ENCODE measurements at regions not wholly inside any gene's neighbourhood (a gene's known extent, or its start where the extent isn't known, plus 50 kb on each side); places are given as distances from the start of the nearest gene placed in this dataset.

DNA sequence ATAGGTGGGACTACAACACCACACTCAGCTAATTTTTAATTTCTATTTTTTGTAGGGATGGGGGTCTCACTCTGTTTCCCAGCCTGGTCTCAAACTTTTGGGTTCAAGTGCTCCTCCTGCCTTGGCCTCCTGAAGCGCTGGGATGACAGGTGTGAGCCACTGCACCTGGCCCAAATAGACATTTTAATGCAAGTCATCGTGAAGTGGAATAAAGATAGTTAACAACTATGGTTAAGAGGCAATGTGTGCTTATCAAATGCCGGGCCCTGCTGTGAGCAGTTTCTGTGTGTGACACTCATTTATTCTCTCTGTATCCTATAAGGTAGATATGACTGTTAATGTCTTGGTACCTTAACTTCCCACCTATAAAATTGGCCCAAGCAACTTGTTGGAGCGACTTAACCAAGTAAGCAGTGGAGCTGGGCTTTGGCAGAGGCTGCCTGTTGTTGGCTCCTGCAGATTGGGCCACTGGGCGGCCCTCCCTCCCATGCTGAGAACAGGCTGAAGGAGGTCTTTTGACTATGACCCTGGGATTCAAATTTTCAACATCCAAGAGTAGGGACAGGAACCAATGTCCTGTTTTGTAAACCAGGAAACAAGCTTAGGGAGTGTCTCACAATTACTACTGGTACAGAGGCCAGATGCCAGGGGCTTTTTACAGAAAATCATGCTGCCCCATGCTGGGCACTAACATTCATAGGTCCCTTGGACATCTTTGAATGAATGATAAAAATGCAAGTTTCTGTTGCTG is 450.7 kb downstream of the TSHZ3 start:
- peak; percentile 37 for DNase-seq (ENCODE audit: low spot score)

DNA sequence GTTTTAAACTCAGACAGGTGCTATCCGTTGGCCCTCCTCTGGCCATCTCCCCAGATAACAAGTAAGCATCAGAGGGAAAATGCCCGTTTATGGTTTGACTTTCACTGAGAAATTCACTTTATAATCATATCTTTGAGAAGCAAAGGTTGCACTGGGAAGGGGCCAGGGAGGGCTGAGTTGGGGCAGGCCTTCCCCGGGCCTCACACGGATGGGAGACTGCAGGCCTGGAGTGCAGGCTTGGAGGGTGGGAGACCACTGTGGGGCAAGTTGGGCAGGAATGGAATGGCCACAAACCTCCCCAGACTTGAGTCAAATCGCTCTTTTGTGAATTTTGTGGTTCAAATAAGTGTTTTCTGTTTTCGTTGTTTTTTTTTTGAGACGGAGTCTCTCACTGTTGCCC is 451.7 kb downstream of the TSHZ3 start:
- DNase-seq (ENCODE audit: low spot score): no peak

DNA sequence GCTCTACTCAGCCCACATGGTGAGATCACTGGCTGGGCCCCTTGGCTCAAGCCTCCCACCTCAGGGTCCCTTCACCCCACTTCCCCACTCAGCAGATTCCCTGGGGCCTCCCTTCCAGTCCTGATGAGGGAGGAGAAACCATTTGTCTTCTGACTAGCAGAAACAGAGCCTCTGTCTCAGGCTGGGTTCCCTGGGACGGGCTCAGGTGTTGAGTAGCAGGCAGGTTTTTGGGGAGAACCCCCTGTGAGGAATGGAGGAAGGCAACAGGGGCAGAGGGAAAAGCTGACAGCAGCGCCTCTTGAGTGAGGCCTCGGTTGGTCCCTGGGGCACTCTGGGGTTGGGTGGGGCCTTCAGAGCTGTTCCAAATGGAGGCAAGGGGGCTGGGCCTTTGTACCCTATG is 452.2 kb downstream of the TSHZ3 start:
- no peak for DNase-seq (ENCODE audit: low spot score)

DNA sequence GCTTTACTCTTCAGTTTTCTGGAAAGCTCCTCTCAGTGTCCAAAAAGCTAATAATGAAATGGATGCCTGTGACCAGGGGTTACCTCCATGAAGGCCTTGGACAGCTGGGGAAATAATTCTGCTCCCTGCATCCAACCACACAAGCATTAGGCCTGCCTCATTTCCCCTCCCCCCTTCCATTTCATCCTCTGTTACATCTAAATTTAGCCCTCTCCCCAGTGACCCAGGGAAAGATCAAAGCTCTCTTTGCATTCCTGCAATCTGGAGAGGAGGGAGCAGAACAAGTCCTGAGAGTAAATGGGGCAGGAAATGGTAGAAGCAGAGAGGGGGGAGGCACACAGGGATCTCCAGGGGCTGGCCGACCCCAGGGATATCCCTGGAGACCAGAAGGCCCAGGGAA is 452.7 kb downstream of the TSHZ3 start:
- DNase-seq (ENCODE audit: low spot score): peak; percentile 45

GRCh38 chr19:30895946-30896345 is 453.3 kb downstream of the TSHZ3 start:
- no peak for DNase-seq (ENCODE audit: low spot score)

GRCh38 chr19:30891051-30891450 is 458.2 kb downstream of the TSHZ3 start:
- DNase-seq (ENCODE audit: low spot score): no peak

- no peak for DNase-seq (ENCODE audit: low spot score)
These were observed 459.2 kb downstream of the TSHZ3 start for GRCh38 chr19:30890033-30890432.

DNA sequence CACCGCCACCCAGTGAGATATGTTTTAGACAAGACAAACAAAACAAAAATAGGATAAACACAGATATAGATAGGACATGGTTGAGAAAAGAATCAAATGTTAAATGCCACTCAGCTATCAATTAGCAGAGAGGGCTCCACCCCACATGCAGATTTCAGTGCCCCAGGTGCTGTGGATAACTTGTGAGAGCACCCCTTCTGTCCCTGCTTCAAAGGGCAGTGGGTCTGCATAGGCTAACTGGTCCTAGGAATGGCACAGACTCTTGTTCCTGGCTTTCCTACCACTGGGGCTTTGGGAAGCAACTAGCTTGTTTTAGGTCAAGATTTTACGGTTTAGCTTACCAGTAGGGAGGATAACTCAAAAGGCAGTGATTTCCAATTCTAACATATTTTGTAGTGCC is 460.3 kb downstream of the TSHZ3 start:
- no peak for DNase-seq (ENCODE audit: low spot score)

DNA sequence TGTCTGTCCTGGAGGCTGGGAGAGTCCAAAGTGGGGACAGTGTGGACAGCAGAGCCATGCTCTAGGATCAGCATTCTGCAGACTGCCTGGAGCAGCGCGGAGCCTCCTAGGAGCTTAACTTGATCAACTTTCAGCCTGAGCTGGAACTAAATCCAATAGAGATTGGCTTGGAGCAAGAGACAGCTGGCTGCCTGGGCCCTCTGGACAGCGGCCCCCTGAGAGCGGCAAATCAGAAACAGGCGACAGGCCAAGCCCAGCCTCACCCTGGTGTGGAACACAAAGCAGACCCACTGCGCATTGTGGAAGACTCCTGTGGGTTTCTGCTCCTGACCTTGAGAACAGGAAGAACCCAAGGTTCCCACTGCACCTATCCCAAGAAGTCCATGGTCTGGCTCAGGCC is 462.2 kb downstream of the TSHZ3 start:
- no peak for DNase-seq (ENCODE audit: low spot score)

DNA sequence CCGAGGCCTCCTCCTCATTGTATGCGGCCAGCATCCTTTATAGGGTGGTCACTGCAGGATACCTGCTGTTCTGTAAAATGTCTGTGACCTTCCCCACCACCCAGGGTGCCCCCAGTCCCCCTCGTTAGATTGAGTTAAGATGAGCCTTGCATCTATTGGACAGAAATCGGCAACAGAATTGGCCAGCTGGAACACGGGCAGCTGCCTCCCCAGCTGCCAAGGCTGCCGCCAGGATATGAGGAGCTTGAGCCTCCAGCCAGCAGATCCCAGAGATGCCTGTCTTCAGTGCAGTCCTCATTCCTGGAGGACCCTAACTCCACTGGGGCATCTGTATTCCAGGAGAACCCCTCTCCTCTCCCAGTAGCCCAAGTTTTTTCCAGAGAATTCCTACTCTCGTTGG is 463.0 kb downstream of the TSHZ3 start:
- no peak for DNase-seq (ENCODE audit: low spot score)

DNA sequence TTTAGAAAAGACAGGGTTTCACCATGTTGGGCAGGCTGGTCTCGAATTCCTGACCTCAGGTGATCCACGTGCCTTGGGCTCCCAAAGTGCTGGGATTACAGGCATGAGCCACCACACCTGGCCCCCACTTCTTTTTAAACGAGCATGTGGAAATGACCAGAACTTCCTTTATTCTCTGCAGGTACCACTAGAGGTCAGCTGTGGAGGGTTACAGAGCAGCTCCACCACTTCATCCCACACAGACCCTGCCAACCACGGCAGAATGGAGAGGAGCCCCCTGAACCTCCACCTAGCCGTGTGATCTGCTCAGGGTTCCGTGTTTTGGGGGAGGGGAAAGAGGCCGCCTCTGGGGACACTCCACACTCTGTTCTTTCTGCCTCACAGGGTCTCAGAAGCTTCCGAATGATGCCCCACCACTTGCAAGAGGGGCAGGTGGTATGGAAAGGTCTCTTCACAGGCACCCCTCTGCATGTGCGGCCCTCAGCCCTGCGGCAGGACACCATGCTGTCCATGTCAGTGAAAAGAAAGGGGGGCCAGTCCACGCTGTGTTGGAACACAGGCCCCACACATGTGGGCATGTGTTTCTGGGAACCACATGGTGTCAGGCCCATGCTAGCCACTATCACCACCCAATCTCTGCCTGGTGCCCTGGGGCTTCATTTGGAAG is 465.0 kb downstream of the TSHZ3 start:
- peak; percentile 24 for DNase-seq (ENCODE audit: low spot score)

- DNase-seq (ENCODE audit: low spot score): no peak
These were observed 466.2 kb downstream of the TSHZ3 start for GRCh38 chr19:30883071-30883470.

DNA sequence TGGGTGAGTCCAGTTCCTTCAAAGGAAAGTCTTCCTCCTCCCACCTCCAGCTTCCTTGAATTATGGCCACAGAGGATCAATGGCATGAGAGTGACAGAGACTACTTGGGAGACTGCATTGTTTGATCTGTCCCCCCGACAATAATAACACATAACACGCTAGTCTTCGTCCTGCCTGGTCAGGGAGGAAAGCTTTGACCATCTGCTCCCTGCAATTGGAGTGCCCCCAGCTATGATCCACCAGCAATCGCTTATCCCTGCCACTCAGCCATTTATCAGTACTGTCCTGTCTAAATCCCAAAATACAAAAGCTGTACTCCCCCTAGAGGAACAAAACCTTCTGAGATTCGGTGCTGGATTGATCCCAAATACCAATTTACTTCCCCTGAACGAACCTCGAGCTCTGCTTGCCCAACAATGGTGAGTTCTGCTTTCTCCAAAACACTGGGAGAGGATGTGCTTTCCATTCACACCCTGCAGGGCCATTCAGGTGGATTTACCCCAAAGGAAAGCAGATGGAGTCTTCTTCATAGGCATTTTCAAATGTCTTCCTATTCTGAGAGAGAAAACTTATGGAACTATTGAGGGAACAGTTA is 466.7 kb downstream of the TSHZ3 start:
- DNase-seq (ENCODE audit: low spot score): no peak

- DNase-seq (ENCODE audit: low spot score): no peak
These were observed 467.3 kb downstream of the TSHZ3 start for GRCh38 chr19:30881930-30882329.

- no peak for DNase-seq (ENCODE audit: low spot score)
These were observed 468.0 kb downstream of the TSHZ3 start for GRCh38 chr19:30881281-30881680.

DNA sequence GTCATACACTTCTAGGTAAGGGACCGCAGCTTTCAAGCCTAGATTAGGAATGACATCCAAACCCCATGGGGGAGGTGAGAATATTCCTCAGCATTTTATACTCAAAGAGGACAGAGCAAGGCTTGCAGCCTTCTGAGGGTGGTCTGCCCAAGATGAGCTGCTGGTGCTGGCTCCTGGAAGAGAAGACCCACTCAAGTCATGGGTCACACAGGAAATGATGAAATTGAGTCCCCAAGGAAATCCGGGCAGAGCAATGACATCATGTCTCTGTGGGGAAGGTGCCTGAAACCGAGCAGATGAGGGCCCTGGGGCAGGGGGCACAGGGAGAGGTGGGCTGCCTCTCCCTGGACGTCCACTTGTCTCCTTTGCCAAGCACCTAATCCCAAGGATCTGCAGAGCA is 468.7 kb downstream of the TSHZ3 start:
- DNase-seq (ENCODE audit: low spot score): no peak

DNA sequence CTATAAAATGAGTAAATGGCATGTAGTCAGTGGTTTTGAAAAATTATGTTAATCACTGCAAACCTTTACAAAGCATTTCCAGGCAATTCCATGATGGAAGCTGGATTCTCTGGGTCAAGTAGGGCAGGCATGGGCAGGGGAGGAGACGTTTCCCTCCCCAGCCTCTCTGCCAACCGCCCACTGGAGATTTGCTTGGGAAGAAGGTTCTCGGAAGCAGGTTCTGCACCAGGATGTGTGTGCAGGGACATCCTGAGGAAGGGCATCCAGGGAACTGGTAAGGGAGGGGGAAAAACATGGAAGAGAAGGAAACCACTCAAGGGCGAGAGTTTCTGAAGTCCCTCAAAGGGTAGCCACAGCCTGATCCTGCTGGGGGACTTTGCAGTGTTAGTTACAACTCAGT is 469.1 kb downstream of the TSHZ3 start:
- DNase-seq (ENCODE audit: low spot score): no peak

GRCh38 chr19:30879736-30880135 is 469.5 kb downstream of the TSHZ3 start:
- DNase-seq (ENCODE audit: low spot score): no peak

GRCh38 chr19:30879225-30879624 is 470.0 kb downstream of the TSHZ3 start:
- no peak for DNase-seq (ENCODE audit: low spot score)

- DNase-seq (ENCODE audit: low spot score): no peak
These were observed 470.7 kb downstream of the TSHZ3 start for GRCh38 chr19:30878495-30878894.

DNA sequence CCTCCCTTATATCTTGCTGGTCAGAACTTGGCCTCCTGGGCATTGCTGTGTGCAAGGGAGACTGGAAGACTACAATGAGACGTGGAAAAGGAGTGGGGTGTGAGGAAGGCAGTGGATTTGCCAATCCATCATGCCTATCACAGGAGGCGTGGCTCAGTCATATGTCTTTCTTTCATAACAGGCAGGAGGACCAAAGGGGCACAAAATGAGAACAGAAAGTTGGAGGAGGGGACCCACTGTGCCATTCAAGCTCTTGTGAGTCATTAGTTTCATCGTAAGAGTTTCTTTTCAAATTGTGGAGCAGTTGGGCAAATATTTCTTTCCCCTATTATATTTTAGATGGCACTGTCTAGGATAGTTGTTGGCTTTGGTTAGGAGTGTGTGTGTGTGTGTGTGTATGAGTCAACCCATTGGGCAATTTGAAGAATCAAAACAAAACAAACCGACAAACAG is 471.5 kb downstream of the TSHZ3 start:
- DNase-seq (ENCODE audit: low spot score): no peak

DNA sequence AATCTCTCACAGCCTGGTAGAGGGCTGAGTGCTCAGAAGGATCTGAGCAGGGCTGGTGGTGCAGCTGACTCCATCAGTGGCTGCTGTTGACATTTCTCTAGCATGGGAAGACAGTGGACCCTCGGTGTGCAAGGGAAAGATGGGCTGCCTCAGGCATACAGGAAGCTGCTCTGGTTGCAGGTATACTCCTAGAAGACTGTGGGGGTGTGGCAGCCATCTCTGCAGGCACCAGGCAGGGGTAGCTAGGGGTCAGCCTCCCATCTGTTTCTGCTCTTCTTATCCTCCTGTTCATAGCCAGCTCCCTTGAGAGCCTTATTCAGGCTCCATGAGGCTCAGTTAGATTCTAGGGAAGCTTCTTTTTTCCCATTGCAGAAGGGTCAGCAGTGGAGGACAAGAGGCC is 475.5 kb downstream of the TSHZ3 start:
- DNase-seq (ENCODE audit: low spot score): no peak

DNA sequence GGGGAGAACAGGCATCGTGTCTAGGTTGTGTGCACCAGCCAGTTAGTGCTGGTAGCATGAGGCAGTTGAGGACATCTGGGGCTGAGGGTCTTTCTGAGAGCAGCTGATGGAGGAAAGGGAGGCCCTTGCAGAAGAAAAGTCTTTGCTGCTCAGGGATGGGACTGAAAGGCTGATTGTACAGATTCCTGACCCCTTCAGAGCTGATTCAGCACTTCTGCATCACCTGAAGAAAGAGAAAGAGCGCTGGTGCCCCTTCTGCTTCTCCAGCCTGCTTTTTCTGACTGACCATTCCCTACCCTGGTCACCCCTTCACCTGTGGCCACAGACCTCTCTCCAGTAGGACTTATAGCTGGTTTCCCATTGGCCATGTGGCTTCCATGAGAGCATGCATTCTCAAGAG is 476.2 kb downstream of the TSHZ3 start:
- no peak for DNase-seq (ENCODE audit: low spot score)

Data from iPS-NIHi11 (cell line).